ENCODE measurements at regions not wholly inside any gene's neighbourhood (a gene's known extent, or its start where the extent isn't known, plus 50 kb on each side); places are given as distances from the start of the nearest gene placed in this dataset.

GRCh38 chr1:58888833-58889232 lies 105.0 kb upstream of the JUN start:
- Mint-ChIP-seq H3K27ac (no peak overlapping the region), H3K27me3 (ENCODE audit: low read depth) (no peaks in the 10 kb centered on the region), H3K9me3 (peaks cover 0 to 4% of the 10 kb centered on the region in 2 donors), H3K4me1 (ENCODE audit: low read depth) (peaks cover 43% of the 10 kb centered on the region), H3K4me3 (no peak overlapping the region), H3K36me3 (ENCODE audit: insufficient read depth in 2 of 2) (peaks cover 0 to 4% of the 10 kb centered on the region in 2 donors)
- ATAC-seq (replicated peaks in 1 of 2), result no peak
- DNase-seq, result no peak

- no peaks in the 10 kb centered on the region for H3K27me3 Mint-ChIP-seq (ENCODE audit: low read depth)
- H3K27ac Mint-ChIP-seq, result no peak overlapping the region
- peaks cover 0 to 4% of the 10 kb centered on the region in 2 donors for H3K36me3 Mint-ChIP-seq (ENCODE audit: insufficient read depth in 2 of 2)
- peaks cover 0 to 4% of the 10 kb centered on the region in 2 donors for H3K9me3 Mint-ChIP-seq
- no peak overlapping the region for H3K4me3 Mint-ChIP-seq
- no peak for DNase-seq
- H3K4me1 Mint-ChIP-seq (ENCODE audit: low read depth), result peaks cover 39% of the 10 kb centered on the region
- no peak for ATAC-seq (replicated peaks in 1 of 2)
Measured at GRCh38 chr1:58890113-58890512, 106.3 kb upstream of the JUN start.

GRCh38 chr1:58890609-58891008 lies 106.8 kb upstream of the JUN start:
- H3K9me3 Mint-ChIP-seq, result peaks cover 0 to 4% of the 10 kb centered on the region in 2 donors
- no peaks in the 10 kb centered on the region for H3K27me3 Mint-ChIP-seq (ENCODE audit: low read depth)
- no peak overlapping the region for H3K4me3 Mint-ChIP-seq
- DNase-seq (no peak), ATAC-seq (replicated peaks in 1 of 2) (no peak)
- peaks cover 39% of the 10 kb centered on the region for H3K4me1 Mint-ChIP-seq (ENCODE audit: low read depth)
- no peak overlapping the region for H3K27ac Mint-ChIP-seq
- peaks cover 0 to 4% of the 10 kb centered on the region in 2 donors for H3K36me3 Mint-ChIP-seq (ENCODE audit: insufficient read depth in 2 of 2)

GRCh38 chr1:58891347-58891746 lies 107.5 kb upstream of the JUN start:
- no peak overlapping the region for H3K4me3 Mint-ChIP-seq
- H3K27me3 Mint-ChIP-seq (ENCODE audit: low read depth), result no peaks in the 10 kb centered on the region
- DNase-seq (no peak), ATAC-seq (replicated peaks in 1 of 2) (no peak)
- H3K9me3 Mint-ChIP-seq, result peaks cover 0 to 4% of the 10 kb centered on the region in 2 donors
- H3K4me1 Mint-ChIP-seq (ENCODE audit: low read depth), result peaks cover 34% of the 10 kb centered on the region
- peaks cover 0 to 2% of the 10 kb centered on the region in 2 donors for H3K36me3 Mint-ChIP-seq (ENCODE audit: insufficient read depth in 2 of 2)
- no peak overlapping the region for H3K27ac Mint-ChIP-seq

- no peak overlapping the region for H3K27ac Mint-ChIP-seq
- DNase-seq (no peak), ATAC-seq (replicated peaks in 1 of 2) (no peak)
- peaks cover 0 to 4% of the 10 kb centered on the region in 2 donors for H3K9me3 Mint-ChIP-seq
- H3K27me3 Mint-ChIP-seq (ENCODE audit: low read depth), result no peaks in the 10 kb centered on the region
- H3K4me3 Mint-ChIP-seq, result no peak overlapping the region
- peaks cover 24% of the 10 kb centered on the region for H3K4me1 Mint-ChIP-seq (ENCODE audit: low read depth)
- H3K36me3 Mint-ChIP-seq (ENCODE audit: insufficient read depth in 2 of 2), result peaks cover 0 to 2% of the 10 kb centered on the region in 2 donors
Measured at GRCh38 chr1:58893257-58893869, 109.5 kb upstream of the JUN start.

GRCh38 chr1:58895082-58895481 lies 111.2 kb upstream of the JUN start:
- H3K4me3 Mint-ChIP-seq, result no peak overlapping the region
- no peak for ATAC-seq (replicated peaks in 1 of 2)
- peaks cover 0 to 2% of the 10 kb centered on the region in 2 donors for H3K36me3 Mint-ChIP-seq (ENCODE audit: insufficient read depth in 2 of 2)
- H3K9me3 Mint-ChIP-seq, result peaks cover 0 to 4% of the 10 kb centered on the region in 2 donors
- H3K4me1 Mint-ChIP-seq (ENCODE audit: low read depth), result peaks cover 9% of the 10 kb centered on the region
- no peak for DNase-seq
- H3K27me3 Mint-ChIP-seq (ENCODE audit: low read depth), result peaks cover 4% of the 10 kb centered on the region
- no peak overlapping the region for H3K27ac Mint-ChIP-seq

GRCh38 chr1:58895559-58896145 lies 111.8 kb upstream of the JUN start:
- peak overlapping the region; percentile 42 for H3K27ac Mint-ChIP-seq
- H3K9me3 Mint-ChIP-seq, result peaks cover 0 to 4% of the 10 kb centered on the region in 2 donors
- peaks cover 5% of the 10 kb centered on the region for H3K27me3 Mint-ChIP-seq (ENCODE audit: low read depth)
- H3K4me1 Mint-ChIP-seq (ENCODE audit: low read depth), result peaks cover 9% of the 10 kb centered on the region
- ATAC-seq (replicated peaks in 1 of 2) (no peak), DNase-seq (no peak)
- no peak overlapping the region for H3K4me3 Mint-ChIP-seq
- H3K36me3 Mint-ChIP-seq (ENCODE audit: insufficient read depth in 2 of 2), result peaks cover 0 to 2% of the 10 kb centered on the region in 2 donors

GRCh38 chr1:58896246-58897183 lies 112.7 kb upstream of the JUN start:
- no peak overlapping the region for H3K4me3 Mint-ChIP-seq
- H3K27ac Mint-ChIP-seq, result no peak overlapping the region
- DNase-seq (no peak), ATAC-seq (replicated peaks in 1 of 2) (no peak)
- H3K36me3 Mint-ChIP-seq (ENCODE audit: insufficient read depth in 2 of 2), result no peaks in the 10 kb centered on the region
- peaks cover 9% of the 10 kb centered on the region for H3K4me1 Mint-ChIP-seq (ENCODE audit: low read depth)
- H3K27me3 Mint-ChIP-seq (ENCODE audit: low read depth), result peaks cover 5% of the 10 kb centered on the region
- H3K9me3 Mint-ChIP-seq, result peaks cover 0 to under 1% of the 10 kb centered on the region in 2 donors

GRCh38 chr1:58898739-58899586 lies 115.1 kb upstream of the JUN start:
- H3K27ac Mint-ChIP-seq, result no peak overlapping the region
- H3K9me3 Mint-ChIP-seq, result no peaks in the 10 kb centered on the region
- DNase-seq (no peak), ATAC-seq (replicated peaks in 1 of 2) (no peak)
- H3K4me1 Mint-ChIP-seq (ENCODE audit: low read depth), result peaks cover 16% of the 10 kb centered on the region
- H3K4me3 Mint-ChIP-seq, result no peak overlapping the region
- peaks cover 5% of the 10 kb centered on the region for H3K27me3 Mint-ChIP-seq (ENCODE audit: low read depth)
- H3K36me3 Mint-ChIP-seq (ENCODE audit: insufficient read depth in 2 of 2), result no peaks in the 10 kb centered on the region

- Mint-ChIP-seq H3K9me3 (no peaks in the 10 kb centered on the region), H3K36me3 (ENCODE audit: insufficient read depth in 2 of 2) (no peaks in the 10 kb centered on the region), H3K4me1 (ENCODE audit: low read depth) (peaks cover 20% of the 10 kb centered on the region), H3K27ac (no peak overlapping the region), H3K27me3 (ENCODE audit: low read depth) (peaks cover 5% of the 10 kb centered on the region), H3K4me3 (no peak overlapping the region)
- ATAC-seq (replicated peaks in 1 of 2) (no peak), DNase-seq (no peak)
Measured at GRCh38 chr1:58899587-58900271, 115.9 kb upstream of the JUN start.

- no peaks in the 10 kb centered on the region for H3K9me3 Mint-ChIP-seq
- no peaks in the 10 kb centered on the region for H3K36me3 Mint-ChIP-seq (ENCODE audit: insufficient read depth in 2 of 2)
- H3K27ac Mint-ChIP-seq, result no peak overlapping the region
- no peak overlapping the region for H3K4me3 Mint-ChIP-seq
- peaks cover 5% of the 10 kb centered on the region for H3K27me3 Mint-ChIP-seq (ENCODE audit: low read depth)
- no peak for DNase-seq
- H3K4me1 Mint-ChIP-seq (ENCODE audit: low read depth), result peaks cover 15% of the 10 kb centered on the region
- no peak for ATAC-seq (replicated peaks in 1 of 2)
Measured at GRCh38 chr1:58900396-58900795, 116.5 kb upstream of the JUN start.

- H3K36me3 Mint-ChIP-seq (ENCODE audit: insufficient read depth in 2 of 2), result no peaks in the 10 kb centered on the region
- H3K4me3 Mint-ChIP-seq, result no peak overlapping the region
- H3K27ac Mint-ChIP-seq, result peak overlapping the region; percentile 50
- no peaks in the 10 kb centered on the region for H3K9me3 Mint-ChIP-seq
- no peak for DNase-seq
- H3K4me1 Mint-ChIP-seq (ENCODE audit: low read depth), result peaks cover 11% of the 10 kb centered on the region
- no peak for ATAC-seq (replicated peaks in 1 of 2)
- H3K27me3 Mint-ChIP-seq (ENCODE audit: low read depth), result peaks cover 5% of the 10 kb centered on the region
Measured at GRCh38 chr1:58901008-58901407, 117.2 kb upstream of the JUN start.
